ENCODE measurements at regions not wholly inside any gene's neighbourhood (a gene's known extent, or its start where the extent isn't known, plus 50 kb on each side); places are given as distances from the start of the nearest gene placed in this dataset.
A peak's percentile ranks its signal among the peaks of the same experiment; 100 is the strongest.
"Not testable (repeated sequence)": the region's sequence is repeated elsewhere in the genome, so short reads cannot be mapped to it uniquely, and the experiment has no call there.

DNA sequence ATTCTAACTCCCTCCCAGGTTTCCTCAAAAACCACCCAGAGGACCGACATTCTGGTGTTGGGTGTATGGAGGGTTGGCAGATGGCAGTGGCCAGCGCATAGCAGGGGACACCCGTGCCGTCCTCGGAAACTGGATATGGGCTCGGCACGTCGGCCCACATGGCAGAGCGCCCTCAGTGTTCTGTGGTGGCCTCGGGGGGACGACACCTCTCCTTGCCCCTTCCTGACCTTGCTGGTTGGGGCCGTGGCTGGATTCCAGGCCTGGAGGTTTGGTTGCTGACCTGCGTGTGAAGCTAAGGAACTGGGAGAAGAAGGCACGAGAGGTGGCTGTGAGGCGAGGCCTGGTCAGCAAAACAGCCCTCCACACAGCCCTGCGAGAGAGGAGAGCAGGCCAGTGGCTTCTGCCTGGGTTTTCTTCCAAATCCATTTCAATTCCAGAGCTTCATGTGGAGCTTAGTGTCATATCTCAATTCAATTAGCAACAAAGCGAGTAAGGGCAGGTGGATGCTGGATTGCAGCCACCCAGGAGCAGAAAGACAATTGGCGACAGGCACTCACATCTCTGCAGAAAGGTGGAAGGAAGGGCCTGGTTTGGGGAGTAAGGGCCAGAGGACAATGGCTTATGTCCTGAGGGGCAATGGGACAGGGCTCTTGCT is 478.4 kb downstream of the BRD1 start:
- DNase-seq (ENCODE audit: low spot score) = no peak

DNA sequence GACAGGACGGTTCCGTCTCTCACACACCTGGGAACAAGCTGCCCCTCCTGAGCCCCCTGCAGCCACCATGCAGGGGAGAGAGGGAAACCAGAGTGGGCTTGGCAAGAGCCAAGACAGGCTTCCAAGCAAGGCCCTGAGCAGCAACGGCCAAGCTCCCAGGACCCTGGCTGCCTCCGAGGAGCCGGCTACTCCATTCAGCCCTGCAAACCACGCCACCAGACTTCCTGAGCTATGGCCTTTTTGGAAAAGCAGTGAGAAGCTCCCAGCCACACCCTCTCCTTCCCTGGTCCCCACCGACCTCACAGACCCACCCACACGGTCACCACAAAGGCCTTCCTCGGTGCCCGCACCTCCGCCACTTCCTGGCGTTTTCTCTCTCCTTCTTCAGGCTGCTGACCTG is 479.0 kb downstream of the BRD1 start:
- no peak for DNase-seq (ENCODE audit: low spot score)

DNA sequence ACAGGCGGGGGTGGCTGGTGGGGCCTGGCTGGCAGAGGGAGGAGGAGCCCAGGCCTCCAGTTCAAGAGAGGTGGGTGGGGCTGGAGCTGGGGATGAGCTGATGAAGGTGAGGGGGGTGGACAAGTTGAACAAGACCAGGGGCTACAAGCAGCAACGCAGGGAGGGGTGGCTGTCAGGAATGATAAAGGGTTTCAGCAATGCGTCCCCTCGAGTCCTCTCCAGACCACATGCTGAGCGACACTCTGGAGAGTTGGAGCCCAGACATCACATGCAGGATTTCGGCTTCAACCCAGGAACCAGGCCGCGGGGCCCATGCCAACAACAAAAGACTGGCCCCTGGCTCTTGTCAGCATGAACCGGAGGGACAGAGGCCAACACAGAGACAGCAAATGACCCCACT is 480.3 kb downstream of the BRD1 start:
- no peak for DNase-seq (ENCODE audit: low spot score)

DNA sequence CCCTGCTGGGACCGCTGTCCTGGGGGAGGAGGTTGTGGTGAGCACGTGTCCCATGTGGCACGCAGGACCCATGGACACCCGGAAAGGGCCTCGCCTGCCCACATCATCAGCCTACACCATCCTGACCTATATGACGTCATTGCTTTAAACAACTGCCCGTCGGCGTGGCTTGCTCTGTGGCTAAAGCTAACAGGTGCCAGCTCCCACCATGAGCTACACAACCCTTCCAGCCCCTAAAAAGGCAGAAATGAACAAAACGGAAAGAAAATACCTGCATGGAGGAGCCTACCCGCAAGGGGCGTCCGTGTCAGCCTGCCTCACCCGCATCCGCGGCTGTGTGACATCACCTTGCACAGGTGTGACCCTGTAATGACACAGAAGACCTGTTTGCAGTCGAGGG is 481.8 kb downstream of the BRD1 start:
- no peak for DNase-seq (ENCODE audit: low spot score)

DNA sequence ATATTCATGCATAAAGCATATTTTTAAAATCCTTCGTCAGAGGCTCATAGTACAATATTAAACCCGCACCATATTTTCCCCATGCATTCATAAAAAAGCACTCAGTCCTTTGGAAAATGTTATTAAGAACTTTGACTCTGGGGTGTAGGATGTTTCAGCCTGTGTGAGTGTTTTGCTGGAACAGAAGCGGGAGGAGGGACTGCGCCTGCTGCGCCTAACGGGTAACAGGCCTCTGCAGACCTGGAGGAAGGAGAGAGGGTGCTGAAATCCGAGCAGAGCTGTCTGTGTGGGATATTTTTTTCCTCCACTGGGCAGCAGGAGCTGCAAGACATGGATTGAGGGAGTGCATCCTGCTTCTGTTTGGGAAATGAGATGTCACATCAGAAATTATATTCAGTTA is 483.0 kb downstream of the BRD1 start:
- DNase-seq (ENCODE audit: low spot score) = no peak

DNA sequence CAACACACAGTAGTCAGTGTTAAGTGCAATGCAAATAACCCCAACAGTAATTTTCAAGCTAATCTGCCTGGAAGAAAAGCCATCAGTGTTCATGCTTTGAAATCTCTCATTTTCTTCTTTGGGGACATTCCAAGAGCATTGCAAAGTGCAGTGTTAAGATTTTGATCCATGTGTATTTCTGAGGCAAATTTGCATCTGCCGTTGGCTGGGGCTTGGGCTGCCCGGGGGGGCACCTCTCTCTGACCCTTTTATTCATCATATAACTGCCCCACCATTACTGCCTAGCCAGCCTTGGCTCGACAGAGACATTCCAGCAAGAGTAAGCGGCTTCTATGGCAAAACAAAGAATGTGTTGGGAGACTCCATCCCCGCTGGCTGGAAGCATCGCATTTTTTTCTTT is 483.5 kb downstream of the BRD1 start:
- DNase-seq (ENCODE audit: low spot score) = no peak

DNA sequence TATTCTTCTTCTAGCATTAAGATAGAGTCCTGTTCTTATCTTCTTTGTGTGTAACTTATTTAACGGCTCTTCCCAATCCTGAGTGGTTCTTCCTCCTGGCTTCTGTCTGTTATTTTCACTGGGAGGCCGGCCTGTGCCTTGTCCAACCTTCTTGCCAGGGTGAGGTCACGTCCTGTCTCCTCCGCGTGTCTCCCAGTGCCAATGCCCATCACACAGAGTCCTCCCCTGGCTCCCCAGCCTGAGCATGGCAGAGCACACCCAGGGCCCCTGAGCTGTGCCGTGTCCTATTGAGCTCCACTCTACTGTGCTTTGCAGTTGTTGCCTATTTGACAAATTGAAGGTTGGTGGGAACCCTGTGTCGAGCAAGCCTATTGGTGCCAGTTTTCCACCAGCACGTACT is 487.3 kb downstream of the BRD1 start:
- no peak for DNase-seq (ENCODE audit: low spot score)

DNA sequence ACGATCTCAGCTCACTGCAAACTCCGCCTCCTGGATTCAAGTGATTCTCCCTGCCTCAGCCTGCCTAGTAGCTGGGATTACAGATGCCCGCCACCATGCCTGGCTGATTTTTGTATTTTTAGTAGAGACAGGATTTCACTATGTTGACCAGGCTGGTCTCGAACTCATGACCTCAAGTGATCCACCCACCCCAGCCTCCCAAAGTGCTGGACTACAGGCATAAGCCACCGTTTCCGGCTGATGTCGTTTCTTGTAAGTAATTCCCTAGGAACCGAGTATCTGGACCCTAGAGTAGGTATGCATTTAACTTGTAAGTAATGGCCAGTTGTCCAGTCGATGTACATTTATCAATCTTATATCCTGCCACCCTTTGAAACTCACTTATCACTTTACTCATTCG is 491.2 kb downstream of the BRD1 start:
- not testable (repeated sequence) for DNase-seq (ENCODE audit: low spot score)

DNA sequence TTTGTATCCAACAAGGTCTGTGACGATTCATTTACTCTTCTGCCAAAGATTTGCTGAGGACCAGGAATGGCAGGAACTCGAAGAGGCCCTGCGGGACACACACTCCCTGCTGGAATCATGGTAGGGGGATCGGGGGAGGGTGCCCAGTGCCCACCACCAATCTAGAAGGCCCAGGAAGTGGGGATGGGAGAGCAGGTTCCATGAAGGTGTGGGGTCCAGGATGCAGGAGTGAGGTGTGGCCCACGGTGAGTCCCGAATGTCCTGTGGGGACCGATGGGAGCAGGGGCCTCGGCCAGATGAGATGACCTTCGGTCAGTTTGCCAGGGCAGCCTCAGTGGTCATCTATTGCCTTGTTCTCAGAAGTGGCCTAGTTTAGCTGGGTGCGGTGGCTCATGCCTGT is 492.7 kb downstream of the BRD1 start:
- DNase-seq (ENCODE audit: low spot score) = no peak

DNA sequence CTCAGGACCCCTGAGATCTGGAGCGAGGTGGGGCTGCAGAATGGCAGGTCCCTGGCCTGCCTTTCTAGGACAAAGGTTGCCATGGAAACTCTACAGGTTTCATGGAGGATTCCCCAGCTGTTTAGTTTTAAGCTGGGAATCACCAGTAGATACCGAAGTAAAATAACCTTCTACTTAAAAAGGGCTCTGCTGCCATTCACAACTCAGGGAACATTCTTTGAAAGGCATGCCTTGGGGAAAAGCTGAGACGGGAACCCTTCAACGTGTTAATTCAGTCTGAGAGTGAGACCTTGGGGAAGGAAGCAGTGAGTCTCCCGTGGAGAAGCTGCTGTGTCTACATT is 493.3 kb downstream of the BRD1 start:
- no peak for DNase-seq (ENCODE audit: low spot score)

DNA sequence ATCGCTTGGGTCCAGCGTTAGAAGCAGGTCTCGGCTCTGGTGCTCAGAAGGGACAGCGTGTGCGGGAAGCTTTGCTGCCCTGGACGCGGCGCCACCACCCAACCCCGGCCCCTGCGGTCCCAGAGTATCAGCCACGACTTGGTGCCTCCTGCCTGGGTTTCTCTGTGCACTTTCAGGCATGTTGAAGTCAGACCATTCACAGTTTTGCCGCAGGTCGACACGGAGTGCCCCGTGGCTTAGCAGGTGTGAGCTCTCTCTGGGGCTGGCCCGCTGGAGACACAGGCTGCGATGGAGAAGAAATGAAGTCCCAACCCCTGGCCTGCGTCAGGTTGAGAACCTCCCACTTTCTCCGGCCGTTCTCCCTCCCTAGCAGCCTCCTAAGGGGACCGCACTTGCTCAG is 494.5 kb downstream of the BRD1 start:
- DNase-seq (ENCODE audit: low spot score) = no peak

DNA sequence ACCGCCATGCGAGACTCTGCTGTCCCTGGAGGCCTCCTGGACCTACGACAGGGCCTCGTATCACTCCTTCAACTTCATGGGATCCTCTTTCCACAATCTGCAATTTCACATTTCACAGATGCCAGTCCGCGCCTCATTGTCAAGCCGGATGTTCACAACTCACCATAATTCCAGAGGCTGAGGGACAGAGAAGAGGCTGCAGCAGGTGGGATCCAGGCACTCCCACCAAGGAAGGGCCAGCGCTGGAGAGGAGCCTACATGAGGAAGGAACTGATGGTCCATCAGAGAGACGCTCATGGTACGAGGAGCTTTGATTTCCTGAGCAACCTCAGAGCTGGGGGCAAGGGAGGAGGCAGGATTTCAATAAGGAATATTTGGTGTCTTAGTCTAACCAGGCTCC is 495.0 kb downstream of the BRD1 start:
- no peak for DNase-seq (ENCODE audit: low spot score)

DNA sequence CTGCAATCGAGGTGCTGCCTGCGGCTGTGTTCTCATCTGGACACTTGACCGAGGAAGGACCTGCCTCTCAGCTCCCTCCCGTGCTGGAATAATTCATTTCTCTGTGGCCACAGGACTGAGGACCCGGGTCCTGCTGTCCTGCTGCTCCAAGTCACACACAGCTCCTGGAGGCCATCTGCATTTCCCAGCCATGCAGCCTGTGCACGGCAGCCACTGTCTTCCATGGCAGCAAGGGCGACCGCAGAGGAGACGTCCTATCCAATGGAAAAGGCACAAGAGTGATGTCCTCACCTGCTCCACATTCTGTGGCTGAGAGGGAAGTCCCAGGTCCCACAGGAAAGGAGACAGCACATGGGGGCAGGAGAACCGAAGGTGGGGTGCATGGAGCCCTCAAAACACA is 495.8 kb downstream of the BRD1 start:
- DNase-seq (ENCODE audit: low spot score) = no peak

DNA sequence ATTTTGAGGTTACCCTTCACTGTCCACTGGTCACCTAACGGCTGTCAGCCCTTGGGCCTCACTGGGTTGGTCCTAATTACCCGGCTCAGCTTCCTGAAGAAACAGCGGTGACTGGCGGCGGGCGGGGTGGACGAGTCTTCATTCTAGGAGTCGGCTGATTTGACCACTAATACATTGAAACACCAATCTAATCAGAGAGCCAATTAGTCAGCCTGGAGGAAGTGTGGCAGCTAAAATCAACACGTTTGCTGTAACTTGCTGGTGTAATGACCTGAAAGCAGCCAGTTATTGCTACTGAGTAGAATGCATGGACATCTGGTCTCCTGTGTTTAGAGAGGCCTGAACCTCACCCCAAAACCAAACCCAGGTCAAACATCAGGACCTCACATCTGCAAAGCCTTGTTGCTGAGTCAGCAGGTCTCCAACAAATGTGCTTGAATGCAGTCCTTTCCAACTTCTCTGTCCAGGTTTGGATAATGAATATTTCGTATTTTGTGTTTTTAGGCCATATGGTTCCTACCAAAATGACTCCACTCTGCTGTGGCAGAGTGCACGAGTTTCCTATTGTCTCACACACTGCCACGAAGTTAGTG is 496.4 kb downstream of the BRD1 start:
- DNase-seq (ENCODE audit: low spot score) = no peak

DNA sequence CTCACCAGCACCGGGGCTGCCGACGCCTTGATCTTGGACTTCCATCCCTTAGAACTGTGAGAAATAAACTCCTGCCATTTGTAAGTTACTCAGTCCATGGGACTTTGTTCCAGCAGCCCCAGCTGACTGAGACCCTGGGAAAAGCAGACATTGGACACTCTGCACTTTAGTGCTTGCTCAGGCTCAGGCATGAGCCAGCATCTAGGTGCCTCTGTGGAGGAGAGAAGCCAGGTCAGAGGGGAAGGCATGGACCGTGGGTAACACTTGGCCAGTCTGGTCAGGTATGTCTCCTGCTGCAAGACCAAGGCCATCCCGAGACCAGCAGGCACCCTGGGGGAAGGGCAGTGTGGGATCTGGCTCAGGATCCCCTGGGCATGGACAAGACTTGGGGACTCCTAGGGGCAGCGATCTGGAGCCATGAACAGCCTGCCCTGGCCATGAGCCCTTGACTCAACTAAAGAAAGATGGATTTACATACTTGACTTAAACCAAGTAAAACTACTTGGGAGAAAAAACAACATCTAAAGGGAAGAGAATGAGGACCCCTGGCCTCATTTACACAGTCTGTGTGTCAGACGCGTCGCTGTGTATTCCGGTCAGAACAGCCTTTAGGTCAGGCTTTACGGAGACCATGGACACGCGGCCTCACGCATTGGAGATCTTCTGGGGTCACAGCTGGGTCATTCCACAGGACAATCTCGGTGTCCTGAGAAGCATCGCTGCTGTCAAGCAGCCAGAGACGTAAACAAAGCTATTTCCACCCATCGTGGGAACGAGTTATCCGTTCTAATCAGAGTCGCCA is 497.1 kb downstream of the BRD1 start:
- DNase-seq (ENCODE audit: low spot score) = no peak

DNA sequence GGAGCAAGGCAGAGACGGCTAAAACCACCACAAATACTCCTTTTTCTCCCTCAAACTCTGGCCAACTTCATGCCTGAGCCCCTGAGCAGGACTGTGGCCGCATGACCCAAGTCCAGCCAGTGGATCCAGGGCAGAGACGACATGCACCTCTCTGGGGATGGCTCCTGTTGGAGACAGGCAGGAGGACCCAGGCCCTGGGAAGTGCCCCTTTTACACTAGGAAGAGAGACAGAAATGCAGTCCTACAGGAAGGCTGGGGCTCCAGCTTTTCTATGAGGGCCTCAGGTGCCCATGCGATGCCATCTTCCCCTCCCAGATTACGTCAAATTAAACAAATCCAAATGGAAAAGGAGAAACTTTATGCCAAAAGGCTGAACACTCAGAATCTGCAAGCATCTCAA is 498.0 kb downstream of the BRD1 start:
- DNase-seq (ENCODE audit: low spot score) = no peak

DNA sequence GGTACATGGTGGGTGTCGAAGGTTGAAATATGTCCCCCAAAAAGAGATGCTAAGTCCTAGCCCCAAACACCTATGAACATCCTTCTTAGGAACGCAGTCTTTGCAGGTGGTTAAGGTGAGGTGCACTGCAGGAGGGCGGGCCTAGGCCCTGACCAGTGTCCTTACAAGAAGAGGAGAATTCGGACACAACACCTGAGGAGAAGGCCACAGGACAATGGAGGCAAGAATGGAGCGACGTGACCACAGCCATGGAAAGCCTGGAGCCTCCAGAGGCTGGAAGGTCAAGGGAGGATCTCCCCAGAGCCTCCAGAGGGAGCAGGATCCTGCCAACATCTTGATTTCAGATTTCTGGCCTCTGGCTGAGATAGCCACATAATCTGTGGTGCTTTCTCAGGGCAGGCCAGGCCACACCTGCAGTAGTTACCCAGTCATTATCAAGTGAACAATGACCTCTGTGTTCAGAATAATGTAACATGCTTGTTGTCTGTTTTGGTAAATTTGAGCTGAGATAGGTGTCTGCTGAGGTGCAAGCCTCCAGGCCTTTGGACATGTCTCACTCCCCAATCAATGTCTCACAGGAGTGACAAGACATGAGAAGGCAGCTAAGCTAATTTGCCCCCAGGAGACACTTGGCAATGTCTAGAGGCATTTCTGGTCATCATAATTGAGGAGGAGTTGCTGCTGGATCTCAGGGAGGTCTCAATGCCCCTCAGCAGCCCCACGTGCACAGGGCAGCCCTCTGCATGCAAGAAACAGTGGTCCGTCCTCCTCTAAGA is 498.9 kb downstream of the BRD1 start:
- no peak for DNase-seq (ENCODE audit: low spot score)

DNA sequence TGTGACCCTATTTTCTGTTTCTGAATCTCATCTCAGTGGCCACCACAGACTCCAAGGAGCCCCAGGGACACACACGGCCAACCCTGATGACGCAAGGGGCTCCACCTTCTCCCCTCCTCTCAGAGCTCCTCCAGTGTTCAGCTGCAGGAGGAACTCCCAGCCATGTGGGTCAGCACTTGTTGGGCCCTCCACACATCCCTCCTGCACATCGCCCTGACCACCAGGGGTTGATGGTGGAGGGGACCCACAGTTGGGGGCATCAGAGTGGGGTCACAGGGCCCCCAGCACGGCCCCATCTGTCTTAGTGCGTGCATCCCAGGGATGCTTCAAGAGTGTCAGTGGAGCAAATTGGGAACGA is 499.6 kb downstream of the BRD1 start:
- peak; percentile 5 for DNase-seq (ENCODE audit: low spot score)

DNA sequence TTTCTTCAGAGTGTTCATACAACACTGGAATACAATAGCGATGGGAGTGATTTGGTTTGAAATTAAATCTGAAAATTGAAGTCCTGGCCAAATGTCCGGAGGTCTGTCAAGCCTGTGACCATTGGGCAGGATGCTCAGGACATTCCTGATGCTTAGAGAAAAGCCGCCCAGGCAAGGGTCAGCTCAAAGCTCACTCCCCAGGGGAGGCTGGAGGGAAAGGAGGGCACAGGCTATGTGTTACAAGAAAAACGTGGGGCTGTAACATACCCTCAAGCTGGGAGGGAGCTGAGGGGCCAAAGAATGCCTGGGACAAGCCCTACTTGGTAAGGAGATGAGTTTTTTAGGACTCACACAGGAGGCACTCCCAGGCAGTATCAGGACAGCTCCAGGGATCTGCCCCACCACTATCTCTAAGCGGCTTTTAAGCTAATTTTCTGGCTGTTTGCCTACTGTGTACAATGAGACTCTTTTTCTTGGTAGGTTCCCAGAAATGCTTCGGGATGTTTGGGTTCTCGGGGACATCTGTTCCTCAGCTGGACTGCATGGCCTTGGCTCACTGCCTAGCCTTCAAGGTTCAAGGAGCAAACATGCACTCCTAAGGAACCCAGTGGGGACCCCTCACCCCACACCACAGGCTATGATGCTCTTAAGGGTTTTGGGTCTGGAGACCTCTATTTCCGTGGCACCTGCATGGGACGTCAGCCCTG is 500.1 kb downstream of the BRD1 start:
- peak; percentile 6 for DNase-seq (ENCODE audit: low spot score)

DNA sequence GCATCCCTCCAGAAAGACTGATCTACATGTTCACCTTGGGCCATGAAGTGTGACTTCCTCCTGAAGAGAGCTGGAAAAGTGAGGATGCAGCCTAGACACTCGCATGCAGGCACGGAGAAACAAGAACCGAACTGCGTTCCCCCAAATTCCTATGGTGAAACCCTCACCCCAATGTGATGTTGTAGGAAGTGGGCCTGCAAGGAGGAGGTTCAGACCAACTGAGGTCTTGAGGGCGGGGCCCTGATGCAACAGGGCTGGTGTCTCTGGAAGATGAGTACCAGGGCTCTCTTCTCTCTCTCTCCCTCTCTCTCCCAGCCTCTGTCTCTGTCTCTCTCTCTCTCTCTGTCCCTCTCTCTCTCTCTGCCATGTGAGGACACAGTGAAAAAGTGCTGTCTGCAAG is 501.1 kb downstream of the BRD1 start:
- DNase-seq (ENCODE audit: low spot score) = peak; percentile 2

DNA sequence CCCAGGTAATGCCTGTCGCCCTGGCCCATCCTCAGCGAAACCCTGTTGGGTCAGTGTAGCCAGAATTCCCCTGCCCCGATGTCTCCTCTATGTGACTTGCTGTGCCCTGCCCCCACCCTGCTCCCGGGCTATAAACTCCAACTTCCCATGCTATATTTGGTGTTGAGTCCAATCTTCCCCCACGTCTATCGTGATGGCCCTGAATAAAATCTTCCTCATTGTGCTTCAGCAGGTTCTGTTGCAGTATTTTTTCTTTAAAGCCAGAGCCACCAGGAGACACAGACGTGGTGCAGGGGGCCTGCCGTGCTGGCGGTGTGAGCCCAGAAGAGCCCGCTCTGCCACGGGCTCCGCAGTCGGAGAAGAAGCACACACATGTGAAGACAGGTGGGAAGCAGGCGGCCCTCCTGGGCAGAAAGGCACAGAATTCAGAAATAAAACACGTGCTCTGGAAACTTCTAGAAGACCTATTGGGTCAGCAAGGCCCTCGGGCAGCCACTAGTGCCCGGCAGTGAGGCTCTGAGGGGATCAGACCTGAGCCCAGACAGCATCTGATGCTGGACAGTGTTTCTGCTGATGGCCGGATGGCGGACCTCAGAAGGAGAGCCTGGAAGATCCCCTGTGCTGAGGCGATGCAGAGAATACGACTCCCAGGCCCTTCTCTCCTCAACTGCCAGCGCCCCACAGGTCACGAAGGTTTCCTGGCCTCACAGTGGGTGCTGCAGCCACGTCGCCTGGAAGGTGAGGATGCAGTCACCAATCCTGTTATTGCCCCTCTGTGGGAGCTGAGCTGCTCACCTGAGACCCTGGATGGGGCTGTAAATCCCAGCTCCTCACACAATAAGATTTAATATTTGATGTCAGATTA is 501.9 kb downstream of the BRD1 start:
- DNase-seq (ENCODE audit: low spot score) = peak; percentile 5
